H1 (cell line): ENCODE measurements at regions not wholly inside any gene's neighbourhood (a gene's known extent, or its start where the extent isn't known, plus 50 kb on each side); places are given as distances from the start of the nearest gene placed in this dataset.

Experiments
- CTCF ChIP-seq, 3 experiments: IDR thresholded peaks; 1 replicate in 2 of 3; 2 replicates in 1 of 3; pipeline versions ENCODE4 v1.5.1 to v1.6.1; 2011; ENCODE audit warnings: low read length in 3 of 3, mild to moderate bottlenecking in 3 of 3, inconsistent platforms in 2 of 3, low read depth in 1 of 3, moderate library complexity in 1 of 3; ENCODE audit not compliant: insufficient read depth in 1 of 3; ENCODE audit errors: control extremely low read depth in 1 of 3
- EZH2 ChIP-seq: fragments of 200-600 bp; sonication (generic); IDR thresholded peaks from 2 replicates; pipeline ENCODE4 v1.7.1; 2012; ENCODE audit warnings: low read depth, mild to moderate bottlenecking, moderate library complexity, low read length, inconsistent platforms; ENCODE audit not compliant: severe bottlenecking
- MAFK ChIP-seq: IDR thresholded peaks from 2 replicates; pipeline ENCODE4 v1.6.1; 2012; ENCODE audit warnings: low read depth, mild to moderate bottlenecking, improper control_type of control experiment, low read length
- RFX5 ChIP-seq: IDR thresholded peaks from 2 replicates; pipeline ENCODE4 v1.6.1; 2011; ENCODE audit warnings: low read depth, low read length, improper control_type of control experiment, borderline replicate concordance
- SIRT6 ChIP-seq: IDR thresholded peaks from one replicate; pipeline ENCODE4 v1.7.1; 2012; ENCODE audit warnings: low read length, inconsistent platforms
- TCF12 ChIP-seq: IDR thresholded peaks from 2 replicates; pipeline ENCODE4 v1.6.1; 2011; ENCODE audit warnings: low read depth, mild to moderate bottlenecking, low read length

- TF ChIP-seq CTCF (IDR thresholded peaks at IDR 0.05; ENCODE audit: control extremely low read depth in 1 of 3, insufficient read depth in 1 of 3, low read depth in 1 of 3, low read length in 3 of 3) = no peak
- TF ChIP-seq SIRT6 = no peak
- no peak for TF ChIP-seq TCF12
- no peak for TF ChIP-seq MAFK
- TF ChIP-seq EZH2 = no peak
- TF ChIP-seq RFX5 = no peak
Observed at GRCh38 chr3:153760948-153761347, 360.2 kb upstream of the ARHGEF26 start.
